SK-N-SH (cell line): ENCODE measurements at regions not wholly inside any gene's neighbourhood (a gene's known extent, or its start where the extent isn't known, plus 50 kb on each side); places are given as distances from the start of the nearest gene placed in this dataset.

Source experiments
- CTCF ChIA-PET: fragments of 300-600, 350-600 bp; formaldehyde crosslinking; extraction: SDS; loops from one replicate; lab custom pipeline; 2021; lab: Yijun Ruan, JAX
- POLR2A ChIA-PET: fragments of 350-600 bp; sonication (Branson Sonifier 250); formaldehyde crosslinking; extraction: SDS; loops from one replicate; lab custom pipeline; 2020; ENCODE audit warnings: antibody characterized with exemption, inconsistent platforms; lab: Yijun Ruan, JAX
- DNase-seq: peaks from one replicate; pipeline ENCODE4 v3.0.0; 2012
- H2AFZ ChIP-seq: fragments of 200-600 bp; sonication (generic); 2 replicates; pipeline ENCODE4 v1.8.1; 2016; ENCODE audit warnings: antibody characterized with exemption, mild to moderate bottlenecking, low read depth
- H3F3A ChIP-seq: fragments of 200-600 bp; sonication (generic); replicated peaks from 2 replicates; pipeline ENCODE3; 2016; ENCODE audit warnings: antibody characterized with exemption, mild to moderate bottlenecking; ENCODE audit not compliant: insufficient read depth
- H3K27ac ChIP-seq, 2 experiments: fragments of 200-500 bp in 1 of 2; fragments of 200-600 bp in 1 of 2; sonication (Bioruptor generic) in 1 of 2; sonication (generic), shearing (Covaris generic) in 1 of 2; 2 replicates each; pipeline versions ENCODE4 v1.5.1 to v1.6.1; 2014 to 2016; ENCODE audit warnings: low read depth in 2 of 2, inconsistent platforms in 1 of 2, low read length in 1 of 2, mild to moderate bottlenecking in 1 of 2, mixed read lengths in 1 of 2
- H3K27me3 ChIP-seq: fragments of 200-600 bp; sonication (generic), shearing (Covaris generic); 2 replicates; pipeline ENCODE4 v1.6.1; 2016; ENCODE audit warnings: mixed run types; ENCODE audit not compliant: insufficient read depth
- H3K36me3 ChIP-seq, 2 experiments: fragments of 200-500 bp in 1 of 2; fragments of 200-600 bp in 1 of 2; sonication (Bioruptor generic) in 1 of 2; sonication (generic) in 1 of 2; replicated peaks in 1 of 2; 2 replicates each; pipeline versions ENCODE3 to v1.5.1; 2014 to 2016; ENCODE audit warnings: low read length in 1 of 2, mild to moderate bottlenecking in 1 of 2; ENCODE audit not compliant: insufficient read depth in 2 of 2, control insufficient read depth in 1 of 2
- H3K4me1 ChIP-seq, 2 experiments: fragments of 200-500 bp in 1 of 2; fragments of 200-600 bp in 1 of 2; sonication (Bioruptor generic) in 1 of 2; sonication (generic), shearing (Covaris generic) in 1 of 2; 2 replicates each; pipeline versions ENCODE4 v1.5.1 to v1.6.1; 2014 to 2016; ENCODE audit warnings: low read depth in 1 of 2, low read length in 1 of 2, mixed run types in 1 of 2; ENCODE audit not compliant: insufficient read depth in 2 of 2, control insufficient read depth in 1 of 2
- H3K4me2 ChIP-seq: fragments of 200-600 bp; sonication (generic), shearing (Covaris generic); 2 replicates; pipeline ENCODE4 v1.6.1; 2017; ENCODE audit warnings: mixed run types
- H3K4me3 ChIP-seq, 2 experiments: fragments of 200-500 bp in 1 of 2; fragments of 200-600 bp in 1 of 2; sonication (Bioruptor generic) in 1 of 2; sonication (generic), shearing (Covaris generic) in 1 of 2; 2 replicates each; pipeline versions ENCODE4 v1.5.1 to v1.8.1; 2014 to 2016; ENCODE audit warnings: low read depth in 2 of 2, inconsistent platforms in 1 of 2, low read length in 1 of 2, mild to moderate bottlenecking in 1 of 2, mixed read lengths in 1 of 2, moderate library complexity in 1 of 2
- H3K79me2 ChIP-seq: fragments of 200-600 bp; sonication (generic); 2 replicates; pipeline ENCODE4 v1.8.1; 2017; ENCODE audit warnings: mild to moderate bottlenecking; ENCODE audit not compliant: insufficient read depth
- H3K9ac ChIP-seq: fragments of 200-600 bp; sonication (generic); 2 replicates; pipeline ENCODE4 v1.6.1; 2017; ENCODE audit warnings: mixed run types
- H3K9me2 ChIP-seq: fragments of 200-600 bp; sonication (generic); 2 replicates; pipeline ENCODE4 v1.6.1; 2017; ENCODE audit warnings: mixed run types
- H3K9me3 ChIP-seq: fragments of 200-600 bp; sonication (generic); 2 replicates; pipeline ENCODE4 v1.6.1; 2017; ENCODE audit warnings: mixed run types, mild to moderate bottlenecking, moderate library complexity
- H4K20me1 ChIP-seq: fragments of 200-600 bp; sonication (generic); 2 replicates; pipeline ENCODE4 v1.6.1; 2017; ENCODE audit warnings: mild to moderate bottlenecking, mixed run types; ENCODE audit not compliant: insufficient read depth
- CHD2 ChIP-seq: fragments of 150-350 bp; IDR thresholded peaks from 2 replicates; pipeline ENCODE4 v1.6.1; 2018; ENCODE audit warnings: low read length; ENCODE audit not compliant: partially characterized antibody
- ELF1 ChIP-seq: IDR thresholded peaks from 2 replicates; pipeline ENCODE4 v1.4.0; 2012
- EP300 ChIP-seq, 2 experiments: IDR thresholded peaks; 2 replicates each; pipeline versions ENCODE4 v1.4.0 to v1.6.1; 2012; ENCODE audit warnings: borderline replicate concordance in 1 of 2, low read depth in 1 of 2, low read length in 1 of 2
- FOSL2 ChIP-seq: IDR thresholded peaks from 2 replicates; pipeline ENCODE4 v1.4.0; 2012; ENCODE audit warnings: low read depth, mild to moderate bottlenecking, moderate library complexity, borderline replicate concordance
- FOXM1 ChIP-seq: IDR thresholded peaks from 2 replicates; pipeline ENCODE4 v1.4.0; 2012; ENCODE audit warnings: low read depth, mild to moderate bottlenecking
- GATA2 ChIP-seq: sonication (generic); formaldehyde crosslinking; IDR thresholded peaks from 2 replicates; pipeline ENCODE4 v1.5.0; 2020; ENCODE audit warnings: mild to moderate bottlenecking, missing genetic modification reagents
- IRF3 ChIP-seq: fragments of 150-350 bp; IDR thresholded peaks from 2 replicates; pipeline ENCODE4 v1.6.1; 2016; ENCODE audit warnings: mild to moderate bottlenecking, low read depth, low read length
- JUND ChIP-seq: IDR thresholded peaks from 2 replicates; pipeline ENCODE4 v1.4.0; 2012
- MEF2A ChIP-seq: IDR thresholded peaks from 2 replicates; pipeline ENCODE4 v1.4.0; 2012; ENCODE audit warnings: low read depth, borderline replicate concordance
- NFIC ChIP-seq: IDR thresholded peaks from 2 replicates; pipeline ENCODE4 v1.4.0; 2012; ENCODE audit warnings: borderline replicate concordance
- NRF1 ChIP-seq: IDR thresholded peaks from 2 replicates; pipeline ENCODE4 v1.6.1; 2012; ENCODE audit warnings: low read depth, mild to moderate bottlenecking, low read length
- RAD21 ChIP-seq: IDR thresholded peaks from 2 replicates; pipeline ENCODE4 v1.6.1; 2012; ENCODE audit warnings: mild to moderate bottlenecking, low read length
- RCOR1 ChIP-seq: fragments of 150-350 bp; IDR thresholded peaks from 2 replicates; pipeline ENCODE4 v1.6.1; 2017; ENCODE audit warnings: antibody characterized with exemption, low read length
- RFX5 ChIP-seq: IDR thresholded peaks from 2 replicates; pipeline ENCODE4 v1.6.1; 2012; ENCODE audit warnings: mild to moderate bottlenecking, improper control_type of control experiment, low read length
- SIN3A ChIP-seq: IDR thresholded peaks from 2 replicates; pipeline ENCODE4 v1.6.1; 2012; ENCODE audit warnings: low read depth, mild to moderate bottlenecking, low read length, moderate library complexity, borderline replicate concordance
- SMC3 ChIP-seq: IDR thresholded peaks from 2 replicates; pipeline ENCODE4 v1.6.1; 2012; ENCODE audit warnings: low read depth, low read length, improper control_type of control experiment
- TCF12 ChIP-seq: IDR thresholded peaks from 2 replicates; pipeline ENCODE4 v1.4.0; 2012
- TEAD4 ChIP-seq: IDR thresholded peaks from 2 replicates; pipeline ENCODE4 v1.4.0; 2012; ENCODE audit warnings: mild to moderate bottlenecking, borderline replicate concordance; ENCODE audit not compliant: insufficient read depth
- ZBTB33 ChIP-seq: IDR thresholded peaks from 2 replicates; pipeline ENCODE4 v1.4.0; 2012; ENCODE audit warnings: low read depth, borderline replicate concordance
- WGBS: methylation state at CpG from one replicate; pipeline ENCODE4 v1.1.6; 2017; ENCODE audit warnings: low lambda C conversion rate; 5-methylcytosine and 5-hydroxymethylcytosine counted together
- TF ChIP-seq, protein P1 (sequence below): IDR thresholded peaks from 2 replicates; pipeline ENCODE4; 2012

GRCh38 chr11:104672897-104673296, 225.4 kb downstream of the CASP12 start:
- ChIA-PET POLR2A (no interaction called here), CTCF (no interaction called here)
- Histone ChIP-seq H3K4me3 (no peak overlapping the region), H3K4me1 (no peaks in the 10 kb centered on the region; a peak in 1 of 4 replicates), H3K9me2 (no peaks in the 10 kb centered on the region), H3F3A (no peaks in the 10 kb centered on the region), H2AFZ (no peak overlapping the region), H4K20me1 (no peaks in the 10 kb centered on the region), H3K27me3 (no peaks in the 10 kb centered on the region), H3K79me2 (no peaks in the 10 kb centered on the region), H3K36me3 (no peaks in the 10 kb centered on the region), H3K9ac (no peak overlapping the region), H3K4me2 (no peak overlapping the region), H3K27ac (no peak overlapping the region), H3K9me3 (no peaks in the 10 kb centered on the region)
- no peak for TF ChIP-seq NRF1
- TF ChIP-seq EP300 (IDR thresholded peaks at IDR 0.05; ENCODE audit: borderline replicate concordance in 1 of 2, low read depth in 1 of 2, low read length in 1 of 2), result no peak
- TF ChIP-seq RFX5, result no peak
- no peak for TF ChIP-seq SIN3A
- TF ChIP-seq, protein P1, sequence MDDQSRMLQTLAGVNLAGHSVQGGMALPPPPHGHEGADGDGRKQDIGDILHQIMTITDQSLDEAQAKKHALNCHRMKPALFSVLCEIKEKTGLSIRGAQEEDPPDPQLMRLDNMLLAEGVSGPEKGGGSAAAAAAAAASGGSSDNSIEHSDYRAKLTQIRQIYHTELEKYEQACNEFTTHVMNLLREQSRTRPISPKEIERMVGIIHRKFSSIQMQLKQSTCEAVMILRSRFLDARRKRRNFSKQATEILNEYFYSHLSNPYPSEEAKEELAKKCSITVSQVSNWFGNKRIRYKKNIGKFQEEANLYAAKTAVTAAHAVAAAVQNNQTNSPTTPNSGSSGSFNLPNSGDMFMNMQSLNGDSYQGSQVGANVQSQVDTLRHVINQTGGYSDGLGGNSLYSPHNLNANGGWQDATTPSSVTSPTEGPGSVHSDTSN, result no peak
- no peak for TF ChIP-seq FOSL2
- TF ChIP-seq NFIC, result no peak
- TF ChIP-seq TEAD4, result no peak
- TF ChIP-seq RCOR1, result no peak
- TF ChIP-seq IRF3, result no peak
- no peak for DNase-seq

DNA sequence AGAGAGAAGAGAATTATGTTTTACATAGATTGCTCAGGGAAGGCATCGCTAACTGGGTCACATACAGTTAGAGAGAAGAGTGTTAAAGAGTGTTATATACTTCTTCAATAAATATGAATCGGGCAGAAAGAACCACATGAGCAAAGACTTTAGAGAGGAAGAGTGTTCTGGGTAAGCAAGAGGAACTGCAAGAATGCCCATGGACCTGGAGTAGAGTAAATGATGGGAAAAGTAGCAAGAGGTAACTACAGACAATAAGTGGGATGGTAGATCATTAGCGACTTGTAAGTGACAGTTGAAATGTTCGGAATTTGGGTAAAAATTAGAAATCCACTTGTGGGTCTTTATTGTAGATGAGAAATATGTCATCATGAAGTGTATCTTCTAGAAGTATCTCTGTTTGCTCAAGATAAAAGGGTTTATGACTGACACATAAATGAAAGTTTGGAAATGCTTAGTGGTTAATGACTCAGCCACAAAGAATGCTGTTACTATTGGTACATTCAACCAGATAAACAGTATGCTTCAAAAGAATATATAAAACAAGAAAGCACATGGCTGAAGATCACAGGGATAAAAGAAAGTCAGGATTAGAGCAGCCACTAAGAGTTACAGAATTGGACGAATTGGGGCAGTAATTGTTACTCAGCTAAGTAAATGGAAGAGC, 229.3 kb downstream of the CASP12 start:
- no peaks in the 10 kb centered on the region for H3K9me2 ChIP-seq
- no peak overlapping the region for H3K4me2 ChIP-seq
- DNase-seq, result no peak
- ChIA-PET CTCF (interaction anchor here (0.7 kb wide), 1 partner anchor 10 kb away, joined by 4 read pairs; no protein-coding TSS in a partner anchor), POLR2A (no interaction called here)
- no peaks in the 10 kb centered on the region for H3F3A ChIP-seq
- no peaks in the 10 kb centered on the region for H4K20me1 ChIP-seq
- no peak overlapping the region for H2AFZ ChIP-seq
- no peaks in the 10 kb centered on the region for H3K9me3 ChIP-seq
- H3K4me1 ChIP-seq, result no peaks in the 10 kb centered on the region; a peak in 1 of 4 replicates
- H3K79me2 ChIP-seq, result no peaks in the 10 kb centered on the region
- H3K9ac ChIP-seq, result no peak overlapping the region
- H3K36me3 ChIP-seq, result no peaks in the 10 kb centered on the region
- no peak overlapping the region for H3K27ac ChIP-seq
- no peak overlapping the region for H3K4me3 ChIP-seq
- 74% methylated on average over 5 of the region's 5 CpGs for WGBS
- H3K27me3 ChIP-seq, result no peaks in the 10 kb centered on the region
- TF ChIP-seq ZBTB33 (no peak), CHD2 (no peak), GATA2 (CRISPR knock-in tag) (no peak), NRF1 (no peak), FOSL2 (peak; percentile 73; the same call in 1 of the 2 replicates), NFIC (no peak), MEF2A (no peak), ELF1 (no peak), SMC3 (no peak), FOXM1 (no peak), TCF12 (peak; percentile 66), RFX5 (no peak), RCOR1 (no peak), SIN3A (no peak), RAD21 (no peak), TEAD4 (peak; percentile 54; the same call in 1 of the 2 replicates), JUND (peak; percentile 93)
- TF ChIP-seq, protein P1, result peak; percentile 81
